ENCODE measurements at regions not wholly inside any gene's neighbourhood (a gene's known extent, or its start where the extent isn't known, plus 50 kb on each side); places are given as distances from the start of the nearest gene placed in this dataset.

DNA sequence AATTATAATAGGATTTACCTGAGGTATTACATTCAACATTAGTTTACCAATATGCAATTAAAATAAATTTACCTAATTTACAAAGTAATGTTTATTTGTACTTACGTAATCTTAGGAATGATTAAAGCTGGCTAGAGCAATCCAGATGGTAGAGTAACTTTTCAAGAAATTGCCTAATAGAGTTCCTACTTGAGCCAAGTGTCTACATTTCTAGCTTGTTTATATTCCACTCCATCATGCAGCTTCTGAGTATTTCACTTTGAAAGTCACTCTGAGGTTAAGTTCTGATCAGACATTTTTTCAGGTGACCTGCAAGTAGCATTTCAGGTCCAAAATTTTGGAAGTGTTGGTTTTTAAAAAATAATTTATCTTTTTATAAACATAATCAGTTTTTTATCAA lies 1080.7 kb downstream of the TRHDE start:
- TF ChIP-seq, protein P1, sequence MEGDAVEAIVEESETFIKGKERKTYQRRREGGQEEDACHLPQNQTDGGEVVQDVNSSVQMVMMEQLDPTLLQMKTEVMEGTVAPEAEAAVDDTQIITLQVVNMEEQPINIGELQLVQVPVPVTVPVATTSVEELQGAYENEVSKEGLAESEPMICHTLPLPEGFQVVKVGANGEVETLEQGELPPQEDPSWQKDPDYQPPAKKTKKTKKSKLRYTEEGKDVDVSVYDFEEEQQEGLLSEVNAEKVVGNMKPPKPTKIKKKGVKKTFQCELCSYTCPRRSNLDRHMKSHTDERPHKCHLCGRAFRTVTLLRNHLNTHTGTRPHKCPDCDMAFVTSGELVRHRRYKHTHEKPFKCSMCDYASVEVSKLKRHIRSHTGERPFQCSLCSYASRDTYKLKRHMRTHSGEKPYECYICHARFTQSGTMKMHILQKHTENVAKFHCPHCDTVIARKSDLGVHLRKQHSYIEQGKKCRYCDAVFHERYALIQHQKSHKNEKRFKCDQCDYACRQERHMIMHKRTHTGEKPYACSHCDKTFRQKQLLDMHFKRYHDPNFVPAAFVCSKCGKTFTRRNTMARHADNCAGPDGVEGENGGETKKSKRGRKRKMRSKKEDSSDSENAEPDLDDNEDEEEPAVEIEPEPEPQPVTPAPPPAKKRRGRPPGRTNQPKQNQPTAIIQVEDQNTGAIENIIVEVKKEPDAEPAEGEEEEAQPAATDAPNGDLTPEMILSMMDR (IDR thresholded peaks at IDR 0.05; ENCODE audit: low read depth, low read length): no peak
- TF ChIP-seq POLR2A (IDR thresholded peaks at IDR 0.05; ENCODE audit: extremely low read depth, insufficient read length): no peak
- TF ChIP-seq MYC (IDR thresholded peaks at IDR 0.05; ENCODE audit: low read depth, low read length): no peak
- TF ChIP-seq, protein P2, sequence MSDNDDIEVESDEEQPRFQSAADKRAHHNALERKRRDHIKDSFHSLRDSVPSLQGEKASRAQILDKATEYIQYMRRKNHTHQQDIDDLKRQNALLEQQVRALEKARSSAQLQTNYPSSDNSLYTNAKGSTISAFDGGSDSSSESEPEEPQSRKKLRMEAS (IDR thresholded peaks at IDR 0.05; ENCODE audit: low read depth, low read length): no peak
